ENCODE measurements at regions not wholly inside any gene's neighbourhood (a gene's known extent, or its start where the extent isn't known, plus 50 kb on each side); places are given as distances from the start of the nearest gene placed in this dataset.

DNA sequence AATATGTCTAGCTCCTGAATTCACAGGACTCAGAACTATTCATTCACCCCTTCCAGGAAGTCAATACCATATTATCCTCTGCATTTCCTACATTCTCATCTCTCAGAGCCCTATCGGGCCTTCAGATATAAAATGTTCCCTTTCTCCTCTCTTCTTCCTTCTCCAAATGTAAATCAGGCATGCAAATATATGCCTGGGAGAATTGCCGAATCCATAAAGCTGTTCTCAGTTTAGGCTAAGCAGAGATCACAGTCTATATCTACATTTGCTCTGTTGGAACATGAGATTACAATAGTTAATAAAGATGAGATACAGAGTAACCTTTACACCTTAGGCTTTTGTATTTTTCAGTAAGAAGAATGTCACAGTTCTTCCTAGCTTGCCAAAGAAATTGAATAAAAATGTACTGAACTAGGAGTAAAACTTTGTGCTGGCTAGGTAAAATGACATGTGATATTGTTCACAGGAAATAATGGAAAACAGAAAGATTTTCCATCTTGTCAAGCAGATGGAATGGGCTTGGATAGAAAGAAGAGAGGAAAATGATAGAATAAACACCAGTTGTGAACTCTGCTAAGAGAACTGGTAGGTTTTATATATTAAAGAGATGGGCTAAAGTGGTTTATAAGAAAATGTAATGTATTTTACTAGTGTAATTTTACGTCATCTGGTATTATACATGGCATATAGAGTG, 161.5 kb downstream of the NRIP1 start:
- H3K4me1 Mint-ChIP-seq (ENCODE audit: low read depth), result no peaks in the 10 kb centered on the region
- no peaks in the 10 kb centered on the region for H3K36me3 Mint-ChIP-seq (ENCODE audit: insufficient read depth)
- no peak for DNase-seq (ENCODE audit: low spot score, unreplicated experiment)
- no peaks in the 10 kb centered on the region for H3K27me3 Mint-ChIP-seq
- no peak overlapping the region for H3K27ac Mint-ChIP-seq
- H3K4me3 Mint-ChIP-seq (ENCODE audit: low read depth), result no peak overlapping the region
- peaks cover 10% of the 10 kb centered on the region for H3K9me3 Mint-ChIP-seq (ENCODE audit: low read depth)
- TF ChIP-seq, protein P1, sequence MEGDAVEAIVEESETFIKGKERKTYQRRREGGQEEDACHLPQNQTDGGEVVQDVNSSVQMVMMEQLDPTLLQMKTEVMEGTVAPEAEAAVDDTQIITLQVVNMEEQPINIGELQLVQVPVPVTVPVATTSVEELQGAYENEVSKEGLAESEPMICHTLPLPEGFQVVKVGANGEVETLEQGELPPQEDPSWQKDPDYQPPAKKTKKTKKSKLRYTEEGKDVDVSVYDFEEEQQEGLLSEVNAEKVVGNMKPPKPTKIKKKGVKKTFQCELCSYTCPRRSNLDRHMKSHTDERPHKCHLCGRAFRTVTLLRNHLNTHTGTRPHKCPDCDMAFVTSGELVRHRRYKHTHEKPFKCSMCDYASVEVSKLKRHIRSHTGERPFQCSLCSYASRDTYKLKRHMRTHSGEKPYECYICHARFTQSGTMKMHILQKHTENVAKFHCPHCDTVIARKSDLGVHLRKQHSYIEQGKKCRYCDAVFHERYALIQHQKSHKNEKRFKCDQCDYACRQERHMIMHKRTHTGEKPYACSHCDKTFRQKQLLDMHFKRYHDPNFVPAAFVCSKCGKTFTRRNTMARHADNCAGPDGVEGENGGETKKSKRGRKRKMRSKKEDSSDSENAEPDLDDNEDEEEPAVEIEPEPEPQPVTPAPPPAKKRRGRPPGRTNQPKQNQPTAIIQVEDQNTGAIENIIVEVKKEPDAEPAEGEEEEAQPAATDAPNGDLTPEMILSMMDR (IDR thresholded peaks at IDR 0.05; ENCODE audit: unreplicated experiment), result no peak

DNA sequence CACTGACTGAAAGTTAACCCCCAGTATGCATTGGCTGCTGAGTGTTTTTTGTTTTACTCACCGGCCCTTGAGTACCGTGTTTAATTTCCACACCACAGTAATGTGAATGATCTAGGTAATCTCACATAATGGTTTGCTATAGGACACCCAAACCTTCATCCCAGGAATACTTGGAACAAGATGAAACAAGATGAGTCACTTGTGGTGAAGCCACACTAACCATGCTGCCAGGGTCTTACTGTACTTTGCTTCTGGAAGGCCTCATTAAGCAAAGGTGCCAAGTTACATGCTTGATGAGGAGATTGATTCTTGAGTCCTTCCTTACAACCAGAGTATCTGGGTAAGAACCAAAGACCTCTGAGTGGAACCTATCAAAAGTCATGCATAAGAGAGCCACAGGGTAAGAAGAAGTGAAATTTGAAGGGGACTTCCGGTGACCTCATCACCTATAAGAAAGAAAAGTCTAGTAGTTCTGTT, 163.3 kb downstream of the NRIP1 start:
- no peaks in the 10 kb centered on the region for H3K36me3 Mint-ChIP-seq (ENCODE audit: insufficient read depth)

DNA sequence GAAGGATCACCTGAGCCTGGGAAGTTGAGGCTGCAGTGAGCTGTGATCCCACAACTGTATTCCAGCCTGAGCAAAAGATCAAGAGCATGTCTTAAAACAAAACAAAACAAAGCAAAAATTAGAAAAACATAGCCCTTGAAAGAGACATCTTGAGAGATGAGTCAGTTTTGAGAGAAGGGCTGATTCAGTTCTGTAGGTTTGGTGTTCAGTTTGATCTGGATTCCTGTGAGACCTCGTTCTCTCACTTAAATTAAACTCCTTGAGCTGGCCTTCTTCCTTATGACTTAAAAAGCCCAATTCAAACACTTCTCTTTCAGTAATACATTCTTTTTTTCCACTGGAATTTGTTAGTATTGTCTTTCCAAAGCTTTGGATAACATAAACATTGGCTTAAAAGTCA, 164.2 kb downstream of the NRIP1 start:
- H3K27ac Mint-ChIP-seq, result no peak overlapping the region
- TF ChIP-seq, protein P1 (IDR thresholded peaks at IDR 0.05; ENCODE audit: unreplicated experiment), result no peak
- H3K9me3 Mint-ChIP-seq (ENCODE audit: low read depth), result peaks cover 5% of the 10 kb centered on the region
- H3K4me3 Mint-ChIP-seq (ENCODE audit: low read depth), result no peak overlapping the region
- no peaks in the 10 kb centered on the region for H3K27me3 Mint-ChIP-seq
- H3K36me3 Mint-ChIP-seq (ENCODE audit: insufficient read depth), result no peaks in the 10 kb centered on the region
- H3K4me1 Mint-ChIP-seq (ENCODE audit: low read depth), result no peaks in the 10 kb centered on the region
- DNase-seq (ENCODE audit: low spot score, unreplicated experiment), result no peak

More for the DNA sequence above, 163.3 kb downstream of the NRIP1 start:
- DNase-seq (ENCODE audit: low spot score, unreplicated experiment), result no peak
- Mint-ChIP-seq H3K27ac (peak overlapping the region; percentile 33), H3K27me3 (no peaks in the 10 kb centered on the region), H3K9me3 (ENCODE audit: low read depth) (peaks cover 5% of the 10 kb centered on the region), H3K4me1 (ENCODE audit: low read depth) (no peaks in the 10 kb centered on the region), H3K4me3 (ENCODE audit: low read depth) (no peak overlapping the region)
- TF ChIP-seq, protein P1 (IDR thresholded peaks at IDR 0.05; ENCODE audit: unreplicated experiment), result no peak

DNA sequence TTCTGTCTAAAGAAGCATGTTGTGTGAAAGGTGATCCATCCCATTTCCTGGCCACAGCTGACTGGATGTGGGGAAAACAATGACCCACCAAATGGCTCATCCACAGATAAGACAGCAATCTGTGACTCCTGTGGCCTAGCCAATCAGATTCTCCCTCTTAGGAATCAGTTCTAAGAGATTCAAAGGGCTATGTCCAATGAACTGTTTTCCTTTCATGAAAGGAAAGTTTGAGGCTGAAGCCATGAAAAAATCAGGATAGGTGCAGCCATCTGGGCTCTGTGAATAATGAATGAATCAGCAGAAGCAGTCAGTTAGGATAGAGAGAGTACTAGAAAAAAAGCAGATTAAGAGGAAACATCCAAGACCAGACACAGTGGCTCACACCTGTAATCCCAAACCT, 164.7 kb downstream of the NRIP1 start:
- no peak for DNase-seq (ENCODE audit: low spot score, unreplicated experiment)
- no peaks in the 10 kb centered on the region for H3K4me1 Mint-ChIP-seq (ENCODE audit: low read depth)
- no peaks in the 10 kb centered on the region for H3K27me3 Mint-ChIP-seq
- H3K9me3 Mint-ChIP-seq (ENCODE audit: low read depth), result peaks cover 5% of the 10 kb centered on the region
- H3K4me3 Mint-ChIP-seq (ENCODE audit: low read depth), result no peak overlapping the region
- no peaks in the 10 kb centered on the region for H3K36me3 Mint-ChIP-seq (ENCODE audit: insufficient read depth)
- H3K27ac Mint-ChIP-seq, result no peak overlapping the region
- TF ChIP-seq, protein P1 (IDR thresholded peaks at IDR 0.05; ENCODE audit: unreplicated experiment), result no peak

DNA sequence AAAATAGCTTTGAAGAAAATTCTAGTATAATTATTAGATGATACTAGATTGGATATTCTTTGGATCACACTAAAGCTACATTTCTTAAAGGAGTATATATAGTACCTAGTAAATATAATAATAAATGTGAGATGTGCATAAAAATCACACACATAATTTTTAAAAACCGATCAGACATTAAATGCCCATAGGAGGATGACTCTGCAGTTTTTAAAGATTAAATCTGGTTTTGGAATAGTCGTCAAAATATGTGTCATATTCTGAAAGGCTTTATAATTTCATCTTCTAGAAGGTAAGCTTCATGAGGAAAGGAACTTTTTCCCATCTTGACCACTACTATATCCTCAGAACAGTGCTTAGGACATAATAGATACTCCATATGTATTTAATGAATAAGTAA, 169.0 kb downstream of the NRIP1 start:
- Mint-ChIP-seq H3K4me3 (ENCODE audit: low read depth) (no peak overlapping the region), H3K27me3 (no peaks in the 10 kb centered on the region), H3K27ac (no peak overlapping the region), H3K4me1 (ENCODE audit: low read depth) (no peaks in the 10 kb centered on the region), H3K9me3 (ENCODE audit: low read depth) (peaks cover 5% of the 10 kb centered on the region), H3K36me3 (ENCODE audit: insufficient read depth) (no peaks in the 10 kb centered on the region)
- TF ChIP-seq, protein P1 (IDR thresholded peaks at IDR 0.05; ENCODE audit: unreplicated experiment), result no peak
- DNase-seq (ENCODE audit: low spot score, unreplicated experiment), result no peak
